Suprapubic skin (tissue), 4 donors: ENCODE measurements at regions not wholly inside any gene's neighbourhood (a gene's known extent, or its start where the extent isn't known, plus 50 kb on each side); places are given as distances from the start of the nearest gene placed in this dataset.
"Not testable (repeated sequence)": the region's sequence is repeated elsewhere in the genome, so short reads cannot be mapped to it uniquely, and the experiment has no call there.

Experiments
- CTCF ChIP-seq, 2 donors: fragments of 200-600 bp in 1 of 2; fragments of 450-650 bp in 1 of 2; sonication (generic) in 1 of 2; IDR thresholded peaks; one replicate each; pipeline ENCODE4 v1.5.1; 2016 to 2019; ENCODE audit warnings: antibody characterized with exemption in 2 of 2, mild to moderate bottlenecking in 1 of 2, moderate library complexity in 1 of 2
- EP300 ChIP-seq: sonication (generic); formaldehyde crosslinking; IDR thresholded peaks from one replicate; pipeline ENCODE4 v1.6.1; 2017; ENCODE audit warnings: antibody characterized with exemption
- POLR2A ChIP-seq, 2 donors: fragments of 450-650 bp; IDR thresholded peaks; one replicate each; pipeline ENCODE4 v1.6.1; 2017; ENCODE audit warnings: antibody characterized with exemption in 2 of 2, mild to moderate bottlenecking in 2 of 2, moderate library complexity in 2 of 2
- POLR2AphosphoS5 ChIP-seq, 3 donors: sonication (generic); formaldehyde crosslinking; IDR thresholded peaks; one replicate each; pipeline ENCODE4 v1.6.1; 2017; ENCODE audit warnings: antibody characterized with exemption in 3 of 3

DNA sequence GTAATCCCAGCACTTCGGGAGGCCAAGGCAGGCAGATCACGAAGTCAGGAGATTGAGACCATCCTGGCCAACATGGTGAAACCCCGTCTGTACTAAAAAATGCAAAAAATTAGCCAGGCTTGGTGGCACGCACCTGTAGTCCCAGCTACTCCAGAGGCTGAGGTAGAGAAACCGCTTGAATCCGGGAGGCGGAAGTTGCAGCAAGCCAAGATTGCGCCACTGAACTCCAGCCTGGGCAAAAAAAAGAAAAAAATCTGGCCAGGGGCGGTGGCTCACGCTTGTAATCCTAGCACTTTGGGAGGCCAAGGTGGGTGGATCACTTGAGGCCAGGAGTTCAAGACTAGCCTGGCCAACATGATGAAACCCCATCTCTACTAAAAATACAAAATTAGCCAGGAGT lies 722.7 kb downstream of the FSCB start:
- TF ChIP-seq EP300; POLR2A (IDR thresholded peaks at IDR 0.05); CTCF (IDR thresholded peaks at IDR 0.05); POLR2AphosphoS5 (IDR thresholded peaks at IDR 0.05): not testable (repeated sequence)
